Uterus (tissue), 2 donors: ENCODE measurements at regions not wholly inside any gene's neighbourhood (a gene's known extent, or its start where the extent isn't known, plus 50 kb on each side); places are given as distances from the start of the nearest gene placed in this dataset.

Experiments used
- CTCF ChIP-seq, 4 experiments: fragments of 200-600 bp in 2 of 4; fragments of 450-650 bp in 2 of 4; sonication (generic) in 2 of 4; IDR thresholded peaks; one replicate each; pipeline ENCODE4 v1.5.1; 2016 to 2019; ENCODE audit warnings: antibody characterized with exemption in 4 of 4, mild to moderate bottlenecking in 2 of 4, moderate library complexity in 1 of 4
- POLR2A ChIP-seq, 2 donors: fragments of 450-650 bp; IDR thresholded peaks; one replicate each; pipeline ENCODE4 v1.6.1; 2016; ENCODE audit warnings: antibody characterized with exemption in 2 of 2, mild to moderate bottlenecking in 1 of 2, moderate library complexity in 1 of 2

- TF ChIP-seq CTCF (IDR thresholded peaks at IDR 0.05) (no peak), POLR2A (IDR thresholded peaks at IDR 0.05) (no peak)
These were observed 138.5 kb upstream of the HES1 start for GRCh38 chr3:193997228-193998122.
